ENCODE measurements at regions not wholly inside any gene's neighbourhood (a gene's known extent, or its start where the extent isn't known, plus 50 kb on each side); places are given as distances from the start of the nearest gene placed in this dataset.

- TF ChIP-seq CTCF (IDR thresholded peaks at IDR 0.05), result no peak
- Histone ChIP-seq H3K9me3 (no peaks in the 10 kb centered on the region), H3K4me3 (ENCODE audit: low read depth in 1 of 2, low read length in 1 of 2) (no peak overlapping the region), H3K27me3 (peaks cover 7% of the 10 kb centered on the region), H3K27ac (no peak overlapping the region), H3K36me3 (no peaks in the 10 kb centered on the region), H3K4me1 (ENCODE audit: control insufficient read depth in 1 of 2, insufficient read depth in 1 of 2, low read depth in 1 of 2, low read length in 1 of 2) (no peaks in the 10 kb centered on the region)
These were observed 590.4 kb downstream of the MED13L start for GRCh38 chr12:115687094-115687493.

GRCh38 chr12:115683240-115683780, 594.2 kb downstream of the MED13L start:
- Histone ChIP-seq H3K36me3 (no peaks in the 10 kb centered on the region), H3K27me3 (peaks cover 7% of the 10 kb centered on the region), H3K9me3 (no peaks in the 10 kb centered on the region), H3K4me1 (ENCODE audit: control insufficient read depth in 1 of 2, insufficient read depth in 1 of 2, low read depth in 1 of 2, low read length in 1 of 2) (no peaks in the 10 kb centered on the region), H3K4me3 (ENCODE audit: low read depth in 1 of 2, low read length in 1 of 2) (no peak overlapping the region), H3K27ac (no peak overlapping the region)
- no peak for TF ChIP-seq CTCF (IDR thresholded peaks at IDR 0.05)

DNA sequence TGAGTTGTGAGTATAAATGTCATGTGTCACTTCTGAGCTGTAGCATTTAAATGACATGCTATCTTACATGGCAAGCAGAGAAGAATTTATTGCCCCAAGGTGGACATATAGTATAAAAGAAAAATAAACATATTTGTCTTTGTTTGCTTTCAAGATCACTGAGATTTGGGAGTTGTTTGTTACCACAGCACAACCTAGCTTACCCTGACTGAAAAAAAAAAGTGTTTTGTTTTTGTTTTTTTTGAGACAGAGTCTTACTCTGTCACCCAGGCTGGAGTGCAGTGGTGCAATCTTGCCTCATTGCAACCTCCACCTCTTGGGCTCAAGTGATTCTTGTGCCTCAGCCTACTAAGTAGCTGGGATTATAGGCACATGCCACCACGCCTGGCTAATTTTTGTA, 596.5 kb downstream of the MED13L start:
- H3K4me3 ChIP-seq (ENCODE audit: low read depth in 1 of 2, low read length in 1 of 2), result no peak overlapping the region
- no peak for TF ChIP-seq CTCF (IDR thresholded peaks at IDR 0.05)
- H3K9me3 ChIP-seq, result no peaks in the 10 kb centered on the region
- no peaks in the 10 kb centered on the region for H3K4me1 ChIP-seq (ENCODE audit: control insufficient read depth in 1 of 2, insufficient read depth in 1 of 2, low read depth in 1 of 2, low read length in 1 of 2)
- no peak overlapping the region for H3K27ac ChIP-seq
- H3K36me3 ChIP-seq, result no peaks in the 10 kb centered on the region
- H3K27me3 ChIP-seq, result no peaks in the 10 kb centered on the region

- H3K27me3 ChIP-seq, result no peaks in the 10 kb centered on the region
- TF ChIP-seq CTCF (IDR thresholded peaks at IDR 0.05), result no peak
- no peaks in the 10 kb centered on the region for H3K4me1 ChIP-seq (ENCODE audit: control insufficient read depth in 1 of 2, insufficient read depth in 1 of 2, low read depth in 1 of 2, low read length in 1 of 2)
- H3K9me3 ChIP-seq, result no peaks in the 10 kb centered on the region
- H3K4me3 ChIP-seq (ENCODE audit: low read depth in 1 of 2, low read length in 1 of 2), result no peak overlapping the region
- H3K27ac ChIP-seq, result no peak overlapping the region
- no peaks in the 10 kb centered on the region for H3K36me3 ChIP-seq
These were observed 604.9 kb downstream of the MED13L start for GRCh38 chr12:115672506-115673080.

DNA sequence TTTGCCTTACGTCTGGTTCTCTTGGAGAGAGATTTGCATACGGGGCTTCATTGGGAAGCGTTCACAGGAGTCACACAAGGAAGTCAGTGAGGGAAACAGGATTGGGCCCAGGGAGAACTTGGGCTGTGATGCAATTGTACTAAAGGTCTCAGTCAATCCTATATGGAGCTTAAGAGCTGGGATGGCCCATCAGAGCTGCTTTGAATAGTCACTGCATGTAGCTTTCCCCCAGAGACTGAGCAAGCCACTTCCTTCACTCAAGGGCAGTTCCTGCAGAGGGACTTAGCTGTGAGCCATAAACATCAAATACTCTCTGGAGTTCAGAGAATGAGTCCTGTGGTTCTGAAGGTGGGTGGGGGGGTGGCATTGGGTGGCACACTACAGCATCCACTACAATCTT, 605.4 kb downstream of the MED13L start:
- no peak overlapping the region for H3K4me3 ChIP-seq (ENCODE audit: low read depth in 1 of 2, low read length in 1 of 2)
- no peak for TF ChIP-seq CTCF (IDR thresholded peaks at IDR 0.05)
- H3K9me3 ChIP-seq, result no peaks in the 10 kb centered on the region
- no peaks in the 10 kb centered on the region for H3K4me1 ChIP-seq (ENCODE audit: control insufficient read depth in 1 of 2, insufficient read depth in 1 of 2, low read depth in 1 of 2, low read length in 1 of 2)
- no peaks in the 10 kb centered on the region for H3K27me3 ChIP-seq
- no peak overlapping the region for H3K27ac ChIP-seq
- H3K36me3 ChIP-seq, result no peaks in the 10 kb centered on the region
